Progenitor cell of endocrine pancreas (in vitro differentiated cells): ENCODE measurements at regions not wholly inside any gene's neighbourhood (a gene's known extent, or its start where the extent isn't known, plus 50 kb on each side); places are given as distances from the start of the nearest gene placed in this dataset.

Experiments used
- DNase-seq: peaks from one replicate; pipeline ENCODE4 v3.0.0; 2021; ENCODE audit warnings: low spot score; ENCODE audit not compliant: unreplicated experiment
- H3K27ac Mint-ChIP-seq: 2 replicates; pipeline ENCODE4 v1.8.0; 2021; ENCODE audit warnings: mild to moderate bottlenecking, moderate library complexity, mixed read lengths
- H3K27me3 Mint-ChIP-seq: 2 replicates; pipeline ENCODE4 v1.8.0; 2021; ENCODE audit warnings: mixed read lengths
- H3K36me3 Mint-ChIP-seq: 2 replicates; pipeline ENCODE4 v1.8.0; 2022; ENCODE audit warnings: mixed read lengths; ENCODE audit not compliant: insufficient read depth
- H3K4me1 Mint-ChIP-seq: 2 replicates; pipeline ENCODE4 v1.8.0; 2021; ENCODE audit warnings: low read depth, mixed read lengths
- H3K4me3 Mint-ChIP-seq: 2 replicates; pipeline ENCODE4 v1.8.0; 2021; ENCODE audit warnings: low read depth, mild to moderate bottlenecking, moderate library complexity, mixed read lengths
- H3K9me3 Mint-ChIP-seq: 2 replicates; pipeline ENCODE4 v1.8.0; 2021; ENCODE audit warnings: low read depth, mixed read lengths
- TF ChIP-seq, protein P1 (sequence below): fragments of 200-600 bp; sonication (generic); IDR thresholded peaks from one replicate; pipeline ENCODE4 v1.5.0; 2021; ENCODE audit warnings: antibody characterized with exemption, mild to moderate bottlenecking; ENCODE audit not compliant: unreplicated experiment

DNA sequence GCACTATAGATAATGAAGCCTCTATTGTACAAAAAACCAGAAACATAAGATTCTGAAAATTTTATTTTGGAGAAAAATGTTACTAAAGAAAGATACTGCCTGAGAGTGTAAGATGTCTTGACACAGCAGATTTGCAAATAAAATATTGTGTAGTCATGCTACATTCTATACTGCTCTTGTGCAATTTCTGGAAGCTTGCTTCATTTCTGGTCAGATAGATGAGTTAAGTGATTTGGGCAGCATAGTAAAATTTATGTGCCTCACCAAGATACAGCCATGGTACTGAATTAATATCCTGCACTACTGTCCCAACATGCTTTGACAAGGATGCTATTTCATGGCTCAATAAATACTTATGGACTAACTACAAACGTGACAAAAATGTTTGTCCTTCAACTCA lies 55.1 kb upstream of the STARD13 start:
- TF ChIP-seq, protein P1, sequence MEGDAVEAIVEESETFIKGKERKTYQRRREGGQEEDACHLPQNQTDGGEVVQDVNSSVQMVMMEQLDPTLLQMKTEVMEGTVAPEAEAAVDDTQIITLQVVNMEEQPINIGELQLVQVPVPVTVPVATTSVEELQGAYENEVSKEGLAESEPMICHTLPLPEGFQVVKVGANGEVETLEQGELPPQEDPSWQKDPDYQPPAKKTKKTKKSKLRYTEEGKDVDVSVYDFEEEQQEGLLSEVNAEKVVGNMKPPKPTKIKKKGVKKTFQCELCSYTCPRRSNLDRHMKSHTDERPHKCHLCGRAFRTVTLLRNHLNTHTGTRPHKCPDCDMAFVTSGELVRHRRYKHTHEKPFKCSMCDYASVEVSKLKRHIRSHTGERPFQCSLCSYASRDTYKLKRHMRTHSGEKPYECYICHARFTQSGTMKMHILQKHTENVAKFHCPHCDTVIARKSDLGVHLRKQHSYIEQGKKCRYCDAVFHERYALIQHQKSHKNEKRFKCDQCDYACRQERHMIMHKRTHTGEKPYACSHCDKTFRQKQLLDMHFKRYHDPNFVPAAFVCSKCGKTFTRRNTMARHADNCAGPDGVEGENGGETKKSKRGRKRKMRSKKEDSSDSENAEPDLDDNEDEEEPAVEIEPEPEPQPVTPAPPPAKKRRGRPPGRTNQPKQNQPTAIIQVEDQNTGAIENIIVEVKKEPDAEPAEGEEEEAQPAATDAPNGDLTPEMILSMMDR = no peak
- no peaks in the 10 kb centered on the region for H3K9me3 Mint-ChIP-seq
- no peaks in the 10 kb centered on the region for H3K36me3 Mint-ChIP-seq
- DNase-seq = no peak
- no peak overlapping the region for H3K4me3 Mint-ChIP-seq
- no peak overlapping the region for H3K27ac Mint-ChIP-seq
- H3K27me3 Mint-ChIP-seq = peaks cover 8% of the 10 kb centered on the region
- H3K4me1 Mint-ChIP-seq = peaks cover 3% of the 10 kb centered on the region

DNA sequence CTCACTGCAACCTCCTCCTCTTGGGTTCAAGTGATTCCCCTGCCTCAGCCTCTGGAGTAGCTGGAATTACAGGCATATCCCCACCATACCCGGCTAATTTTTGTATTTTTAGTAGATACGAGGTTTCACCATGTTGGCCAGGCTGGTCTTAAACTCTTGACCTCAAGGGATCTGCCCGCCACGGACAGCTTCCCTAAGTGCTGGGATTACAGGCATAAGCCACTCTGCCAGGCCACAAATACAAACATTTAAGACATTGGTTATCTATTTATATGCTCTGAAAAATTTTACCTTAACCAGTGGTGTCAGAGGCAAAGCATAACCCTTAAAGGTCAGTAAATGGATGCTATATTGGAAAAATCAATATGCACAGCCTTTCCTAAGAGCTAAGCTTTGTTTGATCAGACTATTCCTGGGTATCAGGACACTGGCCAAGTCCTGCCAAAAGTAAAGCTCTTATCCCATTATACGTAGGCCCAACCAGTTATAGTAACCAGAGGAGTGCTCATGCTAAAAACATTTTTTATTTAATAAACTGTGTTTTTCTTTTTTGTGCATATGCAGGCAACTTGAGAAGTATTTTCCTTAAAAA lies 56.4 kb upstream of the STARD13 start:
- TF ChIP-seq, protein P1 = no peak
- H3K27ac Mint-ChIP-seq = no peak overlapping the region
- H3K9me3 Mint-ChIP-seq = no peaks in the 10 kb centered on the region
- no peak overlapping the region for H3K4me3 Mint-ChIP-seq
- H3K27me3 Mint-ChIP-seq = peaks cover 14% of the 10 kb centered on the region
- DNase-seq = no peak
- no peaks in the 10 kb centered on the region for H3K36me3 Mint-ChIP-seq
- H3K4me1 Mint-ChIP-seq = peaks cover 3% of the 10 kb centered on the region

DNA sequence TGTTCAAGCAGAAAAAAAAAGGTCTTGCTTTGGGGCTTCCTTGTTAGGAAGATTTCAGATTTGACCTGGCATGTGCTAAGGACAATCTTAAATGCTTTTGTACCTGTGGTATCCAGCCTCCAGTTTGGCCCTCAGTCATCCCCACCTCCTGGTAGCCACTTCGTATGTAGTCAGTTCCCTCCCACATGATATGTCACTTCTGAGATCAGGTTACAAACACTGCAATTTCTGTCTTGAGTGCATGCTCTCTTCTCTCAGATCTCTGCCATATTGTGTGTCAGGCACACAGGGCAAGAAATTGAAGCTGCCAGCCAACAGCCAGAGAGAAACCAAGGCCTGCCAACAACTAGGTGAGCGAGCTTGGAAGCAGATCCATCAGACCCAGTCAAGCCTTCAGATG lies 60.3 kb upstream of the STARD13 start:
- DNase-seq = no peak
- H3K4me3 Mint-ChIP-seq = no peak overlapping the region
- no peak overlapping the region for H3K27ac Mint-ChIP-seq
- no peaks in the 10 kb centered on the region for H3K9me3 Mint-ChIP-seq
- H3K36me3 Mint-ChIP-seq = no peaks in the 10 kb centered on the region
- peaks cover 45% of the 10 kb centered on the region for H3K27me3 Mint-ChIP-seq
- TF ChIP-seq, protein P1 = no peak
- peaks cover 5% of the 10 kb centered on the region for H3K4me1 Mint-ChIP-seq

- Mint-ChIP-seq H3K27me3 (peaks cover 65% of the 10 kb centered on the region), H3K36me3 (no peaks in the 10 kb centered on the region), H3K27ac (no peak overlapping the region), H3K4me1 (peaks cover 5% of the 10 kb centered on the region), H3K9me3 (no peaks in the 10 kb centered on the region), H3K4me3 (no peak overlapping the region)
- TF ChIP-seq, protein P1 = no peak
- no peak for DNase-seq
Measured at GRCh38 chr13:33347861-33348260, 62.3 kb upstream of the STARD13 start.

- H3K36me3 Mint-ChIP-seq = no peaks in the 10 kb centered on the region
- no peak overlapping the region for H3K27ac Mint-ChIP-seq
- H3K4me1 Mint-ChIP-seq = peaks cover 5% of the 10 kb centered on the region
- peaks cover 70% of the 10 kb centered on the region for H3K27me3 Mint-ChIP-seq
- H3K4me3 Mint-ChIP-seq = no peak overlapping the region
- no peaks in the 10 kb centered on the region for H3K9me3 Mint-ChIP-seq
- TF ChIP-seq, protein P1 = no peak
- DNase-seq = no peak
Measured at GRCh38 chr13:33348366-33348765, 62.8 kb upstream of the STARD13 start.
